ENCODE measurements at regions not wholly inside any gene's neighbourhood (a gene's known extent, or its start where the extent isn't known, plus 50 kb on each side); places are given as distances from the start of the nearest gene placed in this dataset.
"Not testable (repeated sequence)": the region's sequence is repeated elsewhere in the genome, so short reads cannot be mapped to it uniquely, and the experiment has no call there.

- no peak for DNase-seq
These were observed 55.5 kb upstream of the PIK3C3 start for GRCh38 chr18:41899535-41899934.

- no peak for DNase-seq
These were observed 61.6 kb upstream of the PIK3C3 start for GRCh38 chr18:41893432-41893831.

- DNase-seq, result no peak
These were observed 67.9 kb upstream of the PIK3C3 start for GRCh38 chr18:41887100-41887499.

GRCh38 chr18:41886126-41886807 is 68.8 kb upstream of the PIK3C3 start:
- no peak for DNase-seq

GRCh38 chr18:41881285-41881684 is 73.7 kb upstream of the PIK3C3 start:
- no peak for DNase-seq

- no peak for DNase-seq
These were observed 75.8 kb upstream of the PIK3C3 start for GRCh38 chr18:41879256-41879655.

GRCh38 chr18:41875094-41875780 is 79.8 kb upstream of the PIK3C3 start:
- DNase-seq, result no peak

- no peak for DNase-seq
These were observed 81.3 kb upstream of the PIK3C3 start for GRCh38 chr18:41873730-41874129.

GRCh38 chr18:41872206-41872605 is 82.8 kb upstream of the PIK3C3 start:
- DNase-seq, result no peak

- no peak for DNase-seq
These were observed 83.6 kb upstream of the PIK3C3 start for GRCh38 chr18:41871229-41872000.

GRCh38 chr18:41870817-41871216 is 84.2 kb upstream of the PIK3C3 start:
- no peak for DNase-seq

- no peak for DNase-seq
These were observed 84.8 kb upstream of the PIK3C3 start for GRCh38 chr18:41870191-41870590.

GRCh38 chr18:41865796-41866195 is 89.2 kb upstream of the PIK3C3 start:
- DNase-seq, result not testable (repeated sequence)

GRCh38 chr18:41864216-41864615 is 90.8 kb upstream of the PIK3C3 start:
- DNase-seq, result no peak

- DNase-seq, result no peak
These were observed 92.1 kb upstream of the PIK3C3 start for GRCh38 chr18:41862921-41863320.

GRCh38 chr18:41860987-41861386 is 94.0 kb upstream of the PIK3C3 start:
- no peak for DNase-seq

GRCh38 chr18:41858761-41859555 is 96.1 kb upstream of the PIK3C3 start:
- DNase-seq, result no peak

GRCh38 chr18:41853280-41853679 is 101.8 kb upstream of the PIK3C3 start:
- DNase-seq, result no peak

- no peak for DNase-seq
These were observed 104.3 kb upstream of the PIK3C3 start for GRCh38 chr18:41850781-41851180.

GRCh38 chr18:41849632-41850031 is 105.4 kb upstream of the PIK3C3 start:
- DNase-seq, result no peak

GRCh38 chr18:41845563-41845962 is 109.5 kb upstream of the PIK3C3 start:
- DNase-seq, result no peak

- DNase-seq, result no peak
These were observed 112.1 kb upstream of the PIK3C3 start for GRCh38 chr18:41842886-41843285.

Measured in inflammatory macrophage treated with lipopolysaccharide for 1 hour (primary cell).